Activated CD8-positive, alpha-beta T cell treated with anti-CD3 and anti-CD28 coated beads for 36 hours (primary cell): ENCODE measurements at regions not wholly inside any gene's neighbourhood (a gene's known extent, or its start where the extent isn't known, plus 50 kb on each side); places are given as distances from the start of the nearest gene placed in this dataset.

ENCODE experiments used
- ATAC-seq: fragments of 200-7000 bp; cut with Tn5 transposase; one replicate; pipeline ENCODE4 v1.10.0; 2021; ENCODE audit warnings: mild to moderate bottlenecking, moderate library complexity
- CTCF ChIA-PET: fragments of 350-600 bp; sonication (Branson Sonifier 250); formaldehyde crosslinking; loops from one replicate; lab custom pipeline; 2021; ENCODE audit warnings: antibody characterized with exemption; lab: Charles Lee
- POLR2A ChIA-PET: fragments of 350-600 bp; sonication (Branson Sonifier 250); formaldehyde crosslinking; loops from one replicate; lab custom pipeline; 2021; ENCODE audit warnings: antibody characterized with exemption; lab: Charles Lee
- DNase-seq: peaks from one replicate; pipeline ENCODE4 v3.0.0-alpha.2; 2020
- H3K27ac Mint-ChIP-seq: one replicate; pipeline ENCODE4 v1.8.0; 2021; ENCODE audit warnings: mild to moderate bottlenecking, mixed read lengths
- H3K27me3 Mint-ChIP-seq: one replicate; pipeline ENCODE4 v1.8.0; 2021; ENCODE audit warnings: mixed read lengths
- H3K36me3 Mint-ChIP-seq: one replicate; pipeline ENCODE4 v1.8.0; 2021; ENCODE audit warnings: low read depth, mixed read lengths
- H3K4me1 Mint-ChIP-seq: one replicate; pipeline ENCODE4 v1.8.0; 2021; ENCODE audit warnings: low read depth, mixed read lengths
- H3K4me3 Mint-ChIP-seq: one replicate; pipeline ENCODE4 v1.8.0; 2021; ENCODE audit warnings: mild to moderate bottlenecking, moderate library complexity, mixed read lengths
- H3K9me3 Mint-ChIP-seq: one replicate; pipeline ENCODE4 v1.8.0; 2021; ENCODE audit warnings: mixed read lengths
- CTCF ChIP-seq: fragments of 200-600 bp; IDR thresholded peaks from one replicate; pipeline ENCODE4 v1.8.0; 2022; ENCODE audit warnings: antibody characterized with exemption, mild to moderate bottlenecking
- intact Hi-C: fragments of 100-400 bp; cut with micrococcal nuclease; formaldehyde crosslinking; loops from one replicate; pipeline ENCODE4 v1.10.0; 2022

GRCh38 chr15:39498629-39499028 lies 82.2 kb upstream of the THBS1 start:
- no peak for TF ChIP-seq CTCF
- intact Hi-C loops: no loop called here
- ChIA-PET CTCF (no interaction called here), POLR2A (interaction anchor here (1.0 to 1.4 kb wide), 2 partner anchors 11 to 71 kb away, joined by 4 read pairs; no protein-coding TSS in a partner anchor)
- DNase-seq (no peak), ATAC-seq (no peak)
- Mint-ChIP-seq H3K4me3 (no peak overlapping the region), H3K27ac (no peak overlapping the region), H3K36me3 (no peaks in the 10 kb centered on the region), H3K4me1 (peaks cover 13% of the 10 kb centered on the region), H3K9me3 (no peaks in the 10 kb centered on the region), H3K27me3 (peaks cover 6% of the 10 kb centered on the region)

- CTCF ChIA-PET: no interaction called here
Measured at GRCh38 chr15:39499042-39499441, 81.8 kb upstream of the THBS1 start.

GRCh38 chr15:39499681-39500080 lies 81.2 kb upstream of the THBS1 start:
- peaks cover 13% of the 10 kb centered on the region for H3K4me1 Mint-ChIP-seq
- no peaks in the 10 kb centered on the region for H3K9me3 Mint-ChIP-seq
- DNase-seq (no peak), ATAC-seq (no peak)
- peaks cover 6% of the 10 kb centered on the region for H3K27me3 Mint-ChIP-seq
- TF ChIP-seq CTCF: no peak
- POLR2A ChIA-PET: no interaction called here
- H3K27ac Mint-ChIP-seq: no peak overlapping the region
- no peaks in the 10 kb centered on the region for H3K36me3 Mint-ChIP-seq
- CTCF ChIA-PET: no interaction called here
- intact Hi-C loops: no loop called here
- no peak overlapping the region for H3K4me3 Mint-ChIP-seq

More at GRCh38 chr15:39499042-39499441, 81.8 kb upstream of the THBS1 start:
- H3K9me3 Mint-ChIP-seq: no peaks in the 10 kb centered on the region
- no peak for TF ChIP-seq CTCF
- peaks cover 13% of the 10 kb centered on the region for H3K4me1 Mint-ChIP-seq
- H3K27ac Mint-ChIP-seq: no peak overlapping the region
- ATAC-seq (no peak), DNase-seq (no peak)
- H3K4me3 Mint-ChIP-seq: no peak overlapping the region
- POLR2A ChIA-PET: interaction anchor here (1.0 to 1.4 kb wide), 2 partner anchors 11 to 72 kb away, joined by 4 read pairs; no protein-coding TSS in a partner anchor
- H3K36me3 Mint-ChIP-seq: no peaks in the 10 kb centered on the region
- intact Hi-C loops: no loop called here
- H3K27me3 Mint-ChIP-seq: peaks cover 6% of the 10 kb centered on the region

- DNase-seq (no peak), ATAC-seq (no peak)
- Mint-ChIP-seq H3K27ac (no peak overlapping the region), H3K36me3 (no peaks in the 10 kb centered on the region), H3K4me3 (no peak overlapping the region), H3K9me3 (no peaks in the 10 kb centered on the region), H3K4me1 (peaks cover 13% of the 10 kb centered on the region), H3K27me3 (peaks cover 2% of the 10 kb centered on the region)
- intact Hi-C loops: no loop called here
- TF ChIP-seq CTCF: no peak
- ChIA-PET CTCF (no interaction called here), POLR2A (no interaction called here)
Measured at GRCh38 chr15:39501366-39502081, 79.4 kb upstream of the THBS1 start.

- DNase-seq: peak; percentile 8
- H3K9me3 Mint-ChIP-seq: no peaks in the 10 kb centered on the region
- POLR2A ChIA-PET: no interaction called here
- peaks cover 1% of the 10 kb centered on the region for H3K27me3 Mint-ChIP-seq
- H3K4me1 Mint-ChIP-seq: peaks cover 13% of the 10 kb centered on the region
- H3K36me3 Mint-ChIP-seq: no peaks in the 10 kb centered on the region
- no peak for ATAC-seq
- CTCF ChIA-PET: no interaction called here
- no peak for TF ChIP-seq CTCF
- no peak overlapping the region for H3K4me3 Mint-ChIP-seq
- intact Hi-C loops: no loop called here
- H3K27ac Mint-ChIP-seq: no peak overlapping the region
Measured at GRCh38 chr15:39502082-39502447, 78.8 kb upstream of the THBS1 start.
